ENCODE measurements at regions not wholly inside any gene's neighbourhood (a gene's known extent, or its start where the extent isn't known, plus 50 kb on each side); places are given as distances from the start of the nearest gene placed in this dataset.

DNA sequence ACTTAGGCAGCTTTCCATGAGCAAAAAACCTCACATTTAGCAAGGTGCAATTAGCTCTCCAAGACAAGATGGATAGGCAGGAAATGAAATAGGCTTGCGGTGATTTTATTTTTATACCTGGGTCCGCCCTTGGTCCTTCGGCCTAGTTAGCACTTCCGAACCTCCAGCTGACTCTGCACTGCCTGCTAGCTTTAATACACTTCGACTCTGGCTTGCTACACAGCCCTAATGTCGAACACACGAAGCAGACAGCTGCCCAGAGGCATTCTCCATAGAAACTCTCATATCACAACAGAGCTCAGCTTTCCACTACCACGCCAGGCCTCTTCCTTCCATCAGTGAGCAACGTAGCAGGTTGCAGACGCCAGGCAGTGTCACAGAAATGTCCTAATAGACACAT is 688.0 kb downstream of the VRK1 start:
- Mint-ChIP-seq H3K27ac (no peak overlapping the region), H3K36me3 (no peaks in the 10 kb centered on the region), H3K4me3 (no peak overlapping the region), H3K27me3 (ENCODE audit: low read depth) (peaks cover 2% of the 10 kb centered on the region; the same call in 1 of the 2 replicates), H3K4me1 (no peaks in the 10 kb centered on the region), H3K9me3 (no peaks in the 10 kb centered on the region)
- no peak for ATAC-seq
- no peak for DNase-seq (ENCODE audit: low spot score)
- CTCF ChIA-PET = no interaction called here
- POLR2A ChIA-PET = no interaction called here
- no peak for TF ChIP-seq IRF2 (CRISPR knock-in tag; IDR thresholded peaks at IDR 0.05; ENCODE audit: borderline replicate concordance, low read depth)
- TF ChIP-seq ZNF396 (CRISPR knock-in tag; IDR thresholded peaks at IDR 0.05; ENCODE audit: borderline replicate concordance) = no peak
- TF ChIP-seq, protein P1, sequence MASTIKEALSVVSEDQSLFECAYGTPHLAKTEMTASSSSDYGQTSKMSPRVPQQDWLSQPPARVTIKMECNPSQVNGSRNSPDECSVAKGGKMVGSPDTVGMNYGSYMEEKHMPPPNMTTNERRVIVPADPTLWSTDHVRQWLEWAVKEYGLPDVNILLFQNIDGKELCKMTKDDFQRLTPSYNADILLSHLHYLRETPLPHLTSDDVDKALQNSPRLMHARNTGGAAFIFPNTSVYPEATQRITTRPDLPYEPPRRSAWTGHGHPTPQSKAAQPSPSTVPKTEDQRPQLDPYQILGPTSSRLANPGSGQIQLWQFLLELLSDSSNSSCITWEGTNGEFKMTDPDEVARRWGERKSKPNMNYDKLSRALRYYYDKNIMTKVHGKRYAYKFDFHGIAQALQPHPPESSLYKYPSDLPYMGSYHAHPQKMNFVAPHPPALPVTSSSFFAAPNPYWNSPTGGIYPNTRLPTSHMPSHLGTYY (CRISPR knock-in tag; IDR thresholded peaks at IDR 0.05) = no peak
- no peak for TF ChIP-seq OVOL2 (CRISPR knock-in tag; IDR thresholded peaks at IDR 0.05; ENCODE audit: borderline replicate concordance)
- TF ChIP-seq, protein P2, sequence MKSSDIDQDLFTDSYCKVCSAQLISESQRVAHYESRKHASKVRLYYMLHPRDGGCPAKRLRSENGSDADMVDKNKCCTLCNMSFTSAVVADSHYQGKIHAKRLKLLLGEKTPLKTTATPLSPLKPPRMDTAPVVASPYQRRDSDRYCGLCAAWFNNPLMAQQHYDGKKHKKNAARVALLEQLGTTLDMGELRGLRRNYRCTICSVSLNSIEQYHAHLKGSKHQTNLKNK (CRISPR knock-in tag; IDR thresholded peaks at IDR 0.05) = no peak
- no peak for TF ChIP-seq ZNF423 (CRISPR knock-in tag; IDR thresholded peaks at IDR 0.05)
- no peak for TF ChIP-seq HMGA2 (CRISPR knock-in tag; IDR thresholded peaks at IDR 0.05)
- no peak for TF ChIP-seq ZNF232 (CRISPR knock-in tag; IDR thresholded peaks at IDR 0.05)
- TF ChIP-seq, protein P3, sequence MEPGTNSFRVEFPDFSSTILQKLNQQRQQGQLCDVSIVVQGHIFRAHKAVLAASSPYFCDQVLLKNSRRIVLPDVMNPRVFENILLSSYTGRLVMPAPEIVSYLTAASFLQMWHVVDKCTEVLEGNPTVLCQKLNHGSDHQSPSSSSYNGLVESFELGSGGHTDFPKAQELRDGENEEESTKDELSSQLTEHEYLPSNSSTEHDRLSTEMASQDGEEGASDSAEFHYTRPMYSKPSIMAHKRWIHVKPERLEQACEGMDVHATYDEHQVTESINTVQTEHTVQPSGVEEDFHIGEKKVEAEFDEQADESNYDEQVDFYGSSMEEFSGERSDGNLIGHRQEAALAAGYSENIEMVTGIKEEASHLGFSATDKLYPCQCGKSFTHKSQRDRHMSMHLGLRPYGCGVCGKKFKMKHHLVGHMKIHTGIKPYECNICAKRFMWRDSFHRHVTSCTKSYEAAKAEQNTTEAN (CRISPR knock-in tag; IDR thresholded peaks at IDR 0.05) = no peak
- TF ChIP-seq TP53 (CRISPR knock-in tag; IDR thresholded peaks at IDR 0.05) = no peak
- no peak for TF ChIP-seq CREB1 (CRISPR knock-in tag; IDR thresholded peaks at IDR 0.05)
- TF ChIP-seq, protein P4, sequence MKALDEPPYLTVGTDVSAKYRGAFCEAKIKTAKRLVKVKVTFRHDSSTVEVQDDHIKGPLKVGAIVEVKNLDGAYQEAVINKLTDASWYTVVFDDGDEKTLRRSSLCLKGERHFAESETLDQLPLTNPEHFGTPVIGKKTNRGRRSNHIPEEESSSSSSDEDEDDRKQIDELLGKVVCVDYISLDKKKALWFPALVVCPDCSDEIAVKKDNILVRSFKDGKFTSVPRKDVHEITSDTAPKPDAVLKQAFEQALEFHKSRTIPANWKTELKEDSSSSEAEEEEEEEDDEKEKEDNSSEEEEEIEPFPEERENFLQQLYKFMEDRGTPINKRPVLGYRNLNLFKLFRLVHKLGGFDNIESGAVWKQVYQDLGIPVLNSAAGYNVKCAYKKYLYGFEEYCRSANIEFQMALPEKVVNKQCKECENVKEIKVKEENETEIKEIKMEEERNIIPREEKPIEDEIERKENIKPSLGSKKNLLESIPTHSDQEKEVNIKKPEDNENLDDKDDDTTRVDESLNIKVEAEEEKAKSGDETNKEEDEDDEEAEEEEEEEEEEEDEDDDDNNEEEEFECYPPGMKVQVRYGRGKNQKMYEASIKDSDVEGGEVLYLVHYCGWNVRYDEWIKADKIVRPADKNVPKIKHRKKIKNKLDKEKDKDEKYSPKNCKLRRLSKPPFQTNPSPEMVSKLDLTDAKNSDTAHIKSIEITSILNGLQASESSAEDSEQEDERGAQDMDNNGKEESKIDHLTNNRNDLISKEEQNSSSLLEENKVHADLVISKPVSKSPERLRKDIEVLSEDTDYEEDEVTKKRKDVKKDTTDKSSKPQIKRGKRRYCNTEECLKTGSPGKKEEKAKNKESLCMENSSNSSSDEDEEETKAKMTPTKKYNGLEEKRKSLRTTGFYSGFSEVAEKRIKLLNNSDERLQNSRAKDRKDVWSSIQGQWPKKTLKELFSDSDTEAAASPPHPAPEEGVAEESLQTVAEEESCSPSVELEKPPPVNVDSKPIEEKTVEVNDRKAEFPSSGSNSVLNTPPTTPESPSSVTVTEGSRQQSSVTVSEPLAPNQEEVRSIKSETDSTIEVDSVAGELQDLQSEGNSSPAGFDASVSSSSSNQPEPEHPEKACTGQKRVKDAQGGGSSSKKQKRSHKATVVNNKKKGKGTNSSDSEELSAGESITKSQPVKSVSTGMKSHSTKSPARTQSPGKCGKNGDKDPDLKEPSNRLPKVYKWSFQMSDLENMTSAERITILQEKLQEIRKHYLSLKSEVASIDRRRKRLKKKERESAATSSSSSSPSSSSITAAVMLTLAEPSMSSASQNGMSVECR (CRISPR knock-in tag; IDR thresholded peaks at IDR 0.05; ENCODE audit: borderline replicate concordance) = no peak
- TF ChIP-seq CBFB (CRISPR knock-in tag; IDR thresholded peaks at IDR 0.05; ENCODE audit: low read depth) = no peak
- TF ChIP-seq, protein P5, sequence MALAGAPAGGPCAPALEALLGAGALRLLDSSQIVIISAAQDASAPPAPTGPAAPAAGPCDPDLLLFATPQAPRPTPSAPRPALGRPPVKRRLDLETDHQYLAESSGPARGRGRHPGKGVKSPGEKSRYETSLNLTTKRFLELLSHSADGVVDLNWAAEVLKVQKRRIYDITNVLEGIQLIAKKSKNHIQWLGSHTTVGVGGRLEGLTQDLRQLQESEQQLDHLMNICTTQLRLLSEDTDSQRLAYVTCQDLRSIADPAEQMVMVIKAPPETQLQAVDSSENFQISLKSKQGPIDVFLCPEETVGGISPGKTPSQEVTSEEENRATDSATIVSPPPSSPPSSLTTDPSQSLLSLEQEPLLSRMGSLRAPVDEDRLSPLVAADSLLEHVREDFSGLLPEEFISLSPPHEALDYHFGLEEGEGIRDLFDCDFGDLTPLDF (CRISPR knock-in tag; IDR thresholded peaks at IDR 0.05) = no peak
- TF ChIP-seq JAZF1 (CRISPR knock-in tag; IDR thresholded peaks at IDR 0.05) = no peak
- TF ChIP-seq NFE2L1 (CRISPR knock-in tag; IDR thresholded peaks at IDR 0.05) = no peak
- TF ChIP-seq, protein P6, sequence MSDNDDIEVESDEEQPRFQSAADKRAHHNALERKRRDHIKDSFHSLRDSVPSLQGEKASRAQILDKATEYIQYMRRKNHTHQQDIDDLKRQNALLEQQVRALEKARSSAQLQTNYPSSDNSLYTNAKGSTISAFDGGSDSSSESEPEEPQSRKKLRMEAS (CRISPR knock-in tag; IDR thresholded peaks at IDR 0.05) = no peak
- TF ChIP-seq, protein P7, sequence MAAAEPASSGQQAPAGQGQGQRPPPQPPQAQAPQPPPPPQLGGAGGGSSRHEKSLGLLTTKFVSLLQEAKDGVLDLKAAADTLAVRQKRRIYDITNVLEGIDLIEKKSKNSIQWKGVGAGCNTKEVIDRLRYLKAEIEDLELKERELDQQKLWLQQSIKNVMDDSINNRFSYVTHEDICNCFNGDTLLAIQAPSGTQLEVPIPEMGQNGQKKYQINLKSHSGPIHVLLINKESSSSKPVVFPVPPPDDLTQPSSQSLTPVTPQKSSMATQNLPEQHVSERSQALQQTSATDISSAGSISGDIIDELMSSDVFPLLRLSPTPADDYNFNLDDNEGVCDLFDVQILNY (CRISPR knock-in tag; IDR thresholded peaks at IDR 0.05) = no peak
- no peak for TF ChIP-seq NR2C2 (CRISPR knock-in tag; IDR thresholded peaks at IDR 0.05)
- TF ChIP-seq TCF7 (CRISPR knock-in tag; IDR thresholded peaks at IDR 0.05; ENCODE audit: low read depth) = no peak

All from WTC11 (cell line).